Erythroblast (primary cell): ENCODE measurements at regions not wholly inside any gene's neighbourhood (a gene's known extent, or its start where the extent isn't known, plus 50 kb on each side); places are given as distances from the start of the nearest gene placed in this dataset.
"Not testable (repeated sequence)": the region's sequence is repeated elsewhere in the genome, so short reads cannot be mapped to it uniquely, and the experiment has no call there.

ENCODE experiments used
- DNase-seq, 2 experiments: peaks; one replicate each; lab custom pipeline; 2025; lab: John Stamatoyannopoulos, UW
- GATA1 ChIP-seq: IDR thresholded peaks from 2 replicates; pipeline ENCODE4 v1.6.1; 2011; ENCODE audit warnings: low read depth, mild to moderate bottlenecking, control low read depth, low read length, moderate library complexity
- POLR2A ChIP-seq: IDR thresholded peaks from 2 replicates; pipeline ENCODE4 v1.6.1; 2011; ENCODE audit warnings: mild to moderate bottlenecking, low read length

GRCh38 chr10:83991986-83992753 is 147.1 kb upstream of the GHITM start:
- DNase-seq, result peak; percentile 15 to 26
- TF ChIP-seq POLR2A (no peak), GATA1 (no peak)

- TF ChIP-seq GATA1, result no peak
- no peak for TF ChIP-seq POLR2A
- no peak for DNase-seq
Measured at GRCh38 chr10:83994325-83994724, 145.0 kb upstream of the GHITM start.

- DNase-seq, result no peak
- TF ChIP-seq GATA1, result no peak
- TF ChIP-seq POLR2A, result no peak
Measured at GRCh38 chr10:83995738-83996331, 143.5 kb upstream of the GHITM start.

GRCh38 chr10:84004221-84004620 is 135.1 kb upstream of the GHITM start:
- no peak for TF ChIP-seq POLR2A
- TF ChIP-seq GATA1, result no peak
- no peak for DNase-seq

- DNase-seq, result no peak
- TF ChIP-seq GATA1, result no peak
- TF ChIP-seq POLR2A, result no peak
Measured at GRCh38 chr10:84005403-84005802, 133.9 kb upstream of the GHITM start.

- no peak for DNase-seq
- TF ChIP-seq GATA1 (no peak), POLR2A (no peak)
Measured at GRCh38 chr10:84007482-84007881, 131.8 kb upstream of the GHITM start.

GRCh38 chr10:84008878-84009277 is 130.4 kb upstream of the GHITM start:
- DNase-seq, result peak; percentile 29 to 59
- TF ChIP-seq POLR2A (no peak), GATA1 (no peak)

- no peak for TF ChIP-seq GATA1
- TF ChIP-seq POLR2A, result no peak
- DNase-seq, result no peak
Measured at GRCh38 chr10:84012431-84012830, 126.9 kb upstream of the GHITM start.

- no peak for DNase-seq
- TF ChIP-seq GATA1, result no peak
- no peak for TF ChIP-seq POLR2A
Measured at GRCh38 chr10:84012831-84013458, 126.4 kb upstream of the GHITM start.

GRCh38 chr10:84015877-84016595 is 123.3 kb upstream of the GHITM start:
- no peak for DNase-seq

GRCh38 chr10:84018826-84019225 is 120.5 kb upstream of the GHITM start:
- DNase-seq, result no peak
- no peak for TF ChIP-seq GATA1

More at GRCh38 chr10:84015877-84016595, 123.3 kb upstream of the GHITM start:
- TF ChIP-seq POLR2A (no peak), GATA1 (no peak)

GRCh38 chr10:84019854-84020458 is 119.4 kb upstream of the GHITM start:
- not testable (repeated sequence) for DNase-seq

- peak; percentile 2 to 31 for DNase-seq
- TF ChIP-seq POLR2A, result no peak
- no peak for TF ChIP-seq GATA1
Measured at GRCh38 chr10:84026821-84027257, 112.5 kb upstream of the GHITM start.

GRCh38 chr10:84029840-84030239 is 109.5 kb upstream of the GHITM start:
- no peak for DNase-seq
- TF ChIP-seq GATA1 (no peak), POLR2A (no peak)
